OCI-LY3 (cell line): ENCODE measurements at regions not wholly inside any gene's neighbourhood (a gene's known extent, or its start where the extent isn't known, plus 50 kb on each side); places are given as distances from the start of the nearest gene placed in this dataset.

Experiments used
- H2AFZ ChIP-seq: fragments of 200-600, 300-600 bp; shearing (Covaris generic); 2 replicates; pipeline ENCODE4 v1.6.0; 2014; ENCODE audit warnings: antibody characterized with exemption, low read depth, low read length
- H3K27ac ChIP-seq: fragments of 200-600, 300-600 bp; sonication (generic); 2 replicates; pipeline ENCODE4 v1.5.1; 2014; ENCODE audit warnings: mild to moderate bottlenecking, low read length, moderate library complexity, mixed read lengths
- H3K27me3 ChIP-seq: fragments of 200-600, 300-600 bp; sonication (generic); 2 replicates; pipeline ENCODE4 v1.6.1; 2014; ENCODE audit warnings: low read depth, low read length, mixed read lengths
- H3K36me3 ChIP-seq: fragments of 200-600, 300-600 bp; sonication (generic); replicated peaks from 2 replicates; pipeline ENCODE3; 2014; ENCODE audit warnings: low read depth, low read length, mixed read lengths
- H3K4me1 ChIP-seq: fragments of 300-600, 200-600 bp; sonication (generic); 2 replicates; pipeline ENCODE4 v1.6.1; 2014; ENCODE audit warnings: low read length, mixed read lengths
- H3K4me2 ChIP-seq: fragments of 200-600, 300-600 bp; sonication (generic); 2 replicates; pipeline ENCODE4 v1.6.1; 2014; ENCODE audit warnings: low read length, mixed read lengths
- H3K4me3 ChIP-seq: fragments of 300-600, 200-600 bp; sonication (generic); 2 replicates; pipeline ENCODE4 v1.5.1; 2014; ENCODE audit warnings: antibody characterized with exemption, mild to moderate bottlenecking, low read length, moderate library complexity
- H3K79me2 ChIP-seq: fragments of 300-600, 200-600 bp; shearing (Covaris generic); 2 replicates; pipeline ENCODE4 v1.6.1; 2014; ENCODE audit warnings: mild to moderate bottlenecking, low read length, mixed read lengths
- H3K9ac ChIP-seq: fragments of 300-600, 200-600 bp; shearing (Covaris generic); 2 replicates; pipeline ENCODE4 v1.6.0; 2014; ENCODE audit warnings: mild to moderate bottlenecking, low read length, moderate library complexity
- H3K9me3 ChIP-seq: fragments of 200-600, 300-600 bp; shearing (Covaris generic); 2 replicates; pipeline ENCODE4 v1.6.1; 2014; ENCODE audit warnings: low read length, mixed read lengths; ENCODE audit not compliant: insufficient read depth
- H4K20me1 ChIP-seq: fragments of 200-600, 300-600 bp; sonication (generic); 2 replicates; pipeline ENCODE4 v1.6.1; 2016; ENCODE audit warnings: low read length, mixed read lengths; ENCODE audit not compliant: insufficient read depth
- CTCF ChIP-seq: fragments of 200-600, 300-600 bp; sonication (generic); IDR thresholded peaks from 2 replicates; pipeline ENCODE4 v1.5.1; 2014; ENCODE audit warnings: antibody characterized with exemption, low read length, low read depth
- EZH2phosphoT487 ChIP-seq: fragments of 200-600 bp; shearing (Covaris generic); IDR thresholded peaks from 2 replicates; pipeline ENCODE4 v1.6.1; 2018; ENCODE audit warnings: antibody characterized with exemption, mixed run types, low read depth

GRCh38 chr5:161058781-161059180 lies 206.8 kb upstream of the ATP10B start:
- no peaks in the 10 kb centered on the region for H3K9me3 ChIP-seq
- H3K36me3 ChIP-seq = no peaks in the 10 kb centered on the region
- H3K27ac ChIP-seq = no peak overlapping the region
- TF ChIP-seq EZH2phosphoT487 = no peak
- no peak for TF ChIP-seq CTCF
- H3K9ac ChIP-seq = no peak overlapping the region
- no peak overlapping the region for H3K4me2 ChIP-seq
- no peak overlapping the region for H2AFZ ChIP-seq
- H3K4me1 ChIP-seq = no peaks in the 10 kb centered on the region
- no peaks in the 10 kb centered on the region for H3K27me3 ChIP-seq
- no peak overlapping the region for H3K4me3 ChIP-seq
- H3K79me2 ChIP-seq = no peaks in the 10 kb centered on the region
- H4K20me1 ChIP-seq = no peaks in the 10 kb centered on the region

- Histone ChIP-seq H3K4me2 (no peak overlapping the region), H3K9ac (no peak overlapping the region), H3K36me3 (no peaks in the 10 kb centered on the region), H3K4me3 (no peak overlapping the region), H3K27me3 (no peaks in the 10 kb centered on the region), H2AFZ (no peak overlapping the region), H3K79me2 (no peaks in the 10 kb centered on the region), H3K9me3 (no peaks in the 10 kb centered on the region), H3K4me1 (no peaks in the 10 kb centered on the region), H3K27ac (no peak overlapping the region), H4K20me1 (no peaks in the 10 kb centered on the region)
- TF ChIP-seq CTCF = no peak
- no peak for TF ChIP-seq EZH2phosphoT487
These were observed 200.0 kb upstream of the ATP10B start for GRCh38 chr5:161051920-161052500.

- no peak overlapping the region for H3K27ac ChIP-seq
- no peaks in the 10 kb centered on the region for H3K36me3 ChIP-seq
- no peaks in the 10 kb centered on the region for H3K27me3 ChIP-seq
- H3K4me1 ChIP-seq = no peaks in the 10 kb centered on the region
- no peaks in the 10 kb centered on the region for H3K79me2 ChIP-seq
- H4K20me1 ChIP-seq = no peaks in the 10 kb centered on the region
- H3K4me3 ChIP-seq = no peak overlapping the region
- no peak for TF ChIP-seq EZH2phosphoT487
- no peak for TF ChIP-seq CTCF
- no peak overlapping the region for H2AFZ ChIP-seq
- H3K9ac ChIP-seq = no peak overlapping the region
- no peak overlapping the region for H3K4me2 ChIP-seq
- no peaks in the 10 kb centered on the region for H3K9me3 ChIP-seq
These were observed 195.0 kb upstream of the ATP10B start for GRCh38 chr5:161047024-161047423.

GRCh38 chr5:161042862-161043261 lies 190.9 kb upstream of the ATP10B start:
- H3K79me2 ChIP-seq = no peaks in the 10 kb centered on the region
- H3K4me3 ChIP-seq = no peak overlapping the region
- no peak overlapping the region for H3K9ac ChIP-seq
- no peaks in the 10 kb centered on the region for H3K27me3 ChIP-seq
- H3K4me1 ChIP-seq = no peaks in the 10 kb centered on the region
- no peaks in the 10 kb centered on the region for H3K9me3 ChIP-seq
- no peaks in the 10 kb centered on the region for H3K36me3 ChIP-seq
- H4K20me1 ChIP-seq = no peaks in the 10 kb centered on the region
- no peak overlapping the region for H2AFZ ChIP-seq
- no peak overlapping the region for H3K27ac ChIP-seq
- TF ChIP-seq EZH2phosphoT487 = no peak
- TF ChIP-seq CTCF = no peak
- no peak overlapping the region for H3K4me2 ChIP-seq
